Osteocyte (in vitro differentiated cells): ENCODE measurements at regions not wholly inside any gene's neighbourhood (a gene's known extent, or its start where the extent isn't known, plus 50 kb on each side); places are given as distances from the start of the nearest gene placed in this dataset.

ENCODE experiments used
- DNase-seq: peaks from one replicate; pipeline ENCODE4 v3.0.0; 2021; ENCODE audit warnings: mixed read lengths; ENCODE audit not compliant: unreplicated experiment; ENCODE audit errors: extremely low spot score
- H3K27ac Mint-ChIP-seq: one replicate; pipeline ENCODE4 v1.8.0; 2021; ENCODE audit warnings: mild to moderate bottlenecking, mixed read lengths; ENCODE audit not compliant: unreplicated experiment
- H3K27me3 Mint-ChIP-seq: one replicate; pipeline ENCODE4 v1.8.0; 2021; ENCODE audit warnings: mixed read lengths; ENCODE audit not compliant: unreplicated experiment
- H3K36me3 Mint-ChIP-seq: one replicate; pipeline ENCODE4 v1.8.0; 2021; ENCODE audit warnings: mixed read lengths; ENCODE audit not compliant: unreplicated experiment
- H3K4me1 Mint-ChIP-seq: one replicate; pipeline ENCODE4 v1.8.0; 2021; ENCODE audit warnings: mixed read lengths; ENCODE audit not compliant: unreplicated experiment
- H3K4me3 Mint-ChIP-seq: one replicate; pipeline ENCODE4 v1.8.0; 2021; ENCODE audit warnings: mild to moderate bottlenecking, moderate library complexity, mixed read lengths; ENCODE audit not compliant: unreplicated experiment
- H3K9me3 Mint-ChIP-seq: one replicate; pipeline ENCODE4 v1.8.0; 2021; ENCODE audit warnings: mixed read lengths; ENCODE audit not compliant: unreplicated experiment
- TF ChIP-seq, protein P1 (sequence below): fragments of 200-600 bp; sonication (generic); IDR thresholded peaks from 2 replicates; pipeline ENCODE4 v1.5.0; 2021; ENCODE audit warnings: antibody characterized with exemption, mild to moderate bottlenecking, moderate library complexity

GRCh38 chr14:100981809-100982208 lies 78.3 kb upstream of the RTL1 start:
- DNase-seq = no peak
- H3K4me1 Mint-ChIP-seq = peaks cover 15% of the 10 kb centered on the region
- no peak overlapping the region for H3K27ac Mint-ChIP-seq

GRCh38 chr14:100982353-100982752 lies 78.8 kb upstream of the RTL1 start:
- no peak overlapping the region for H3K4me3 Mint-ChIP-seq
- no peaks in the 10 kb centered on the region for H3K36me3 Mint-ChIP-seq
- H3K27ac Mint-ChIP-seq = no peak overlapping the region
- peaks cover 15% of the 10 kb centered on the region for H3K4me1 Mint-ChIP-seq
- TF ChIP-seq, protein P1, sequence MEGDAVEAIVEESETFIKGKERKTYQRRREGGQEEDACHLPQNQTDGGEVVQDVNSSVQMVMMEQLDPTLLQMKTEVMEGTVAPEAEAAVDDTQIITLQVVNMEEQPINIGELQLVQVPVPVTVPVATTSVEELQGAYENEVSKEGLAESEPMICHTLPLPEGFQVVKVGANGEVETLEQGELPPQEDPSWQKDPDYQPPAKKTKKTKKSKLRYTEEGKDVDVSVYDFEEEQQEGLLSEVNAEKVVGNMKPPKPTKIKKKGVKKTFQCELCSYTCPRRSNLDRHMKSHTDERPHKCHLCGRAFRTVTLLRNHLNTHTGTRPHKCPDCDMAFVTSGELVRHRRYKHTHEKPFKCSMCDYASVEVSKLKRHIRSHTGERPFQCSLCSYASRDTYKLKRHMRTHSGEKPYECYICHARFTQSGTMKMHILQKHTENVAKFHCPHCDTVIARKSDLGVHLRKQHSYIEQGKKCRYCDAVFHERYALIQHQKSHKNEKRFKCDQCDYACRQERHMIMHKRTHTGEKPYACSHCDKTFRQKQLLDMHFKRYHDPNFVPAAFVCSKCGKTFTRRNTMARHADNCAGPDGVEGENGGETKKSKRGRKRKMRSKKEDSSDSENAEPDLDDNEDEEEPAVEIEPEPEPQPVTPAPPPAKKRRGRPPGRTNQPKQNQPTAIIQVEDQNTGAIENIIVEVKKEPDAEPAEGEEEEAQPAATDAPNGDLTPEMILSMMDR = no peak
- DNase-seq = no peak
- H3K27me3 Mint-ChIP-seq = no peaks in the 10 kb centered on the region
- no peaks in the 10 kb centered on the region for H3K9me3 Mint-ChIP-seq

More at GRCh38 chr14:100981809-100982208, 78.3 kb upstream of the RTL1 start:
- H3K4me3 Mint-ChIP-seq = no peak overlapping the region
- TF ChIP-seq, protein P1 = no peak
- no peaks in the 10 kb centered on the region for H3K36me3 Mint-ChIP-seq
- H3K27me3 Mint-ChIP-seq = no peaks in the 10 kb centered on the region
- H3K9me3 Mint-ChIP-seq = no peaks in the 10 kb centered on the region

DNA sequence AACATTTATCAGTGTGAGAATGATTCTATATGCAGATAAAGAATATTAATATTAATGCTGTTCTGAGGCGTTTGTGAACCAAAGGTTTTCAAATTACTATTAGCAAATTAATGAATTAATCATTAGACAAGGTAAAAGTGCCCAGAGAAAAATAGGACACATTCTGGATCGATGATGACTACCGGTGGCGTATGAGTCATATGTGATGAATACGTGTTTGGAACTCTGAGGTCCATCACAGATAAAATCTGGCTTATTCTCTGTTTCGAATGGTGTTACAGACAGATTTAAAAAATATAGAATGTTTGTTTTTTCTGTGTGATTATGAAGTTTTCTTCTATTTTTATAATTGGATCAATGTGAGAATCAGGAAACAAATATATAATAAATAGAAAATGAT lies 79.2 kb upstream of the RTL1 start:
- Mint-ChIP-seq H3K27ac (no peak overlapping the region), H3K4me1 (peaks cover 15% of the 10 kb centered on the region), H3K27me3 (no peaks in the 10 kb centered on the region), H3K36me3 (no peaks in the 10 kb centered on the region), H3K9me3 (no peaks in the 10 kb centered on the region), H3K4me3 (no peak overlapping the region)
- DNase-seq = no peak
- TF ChIP-seq, protein P1 = no peak

DNA sequence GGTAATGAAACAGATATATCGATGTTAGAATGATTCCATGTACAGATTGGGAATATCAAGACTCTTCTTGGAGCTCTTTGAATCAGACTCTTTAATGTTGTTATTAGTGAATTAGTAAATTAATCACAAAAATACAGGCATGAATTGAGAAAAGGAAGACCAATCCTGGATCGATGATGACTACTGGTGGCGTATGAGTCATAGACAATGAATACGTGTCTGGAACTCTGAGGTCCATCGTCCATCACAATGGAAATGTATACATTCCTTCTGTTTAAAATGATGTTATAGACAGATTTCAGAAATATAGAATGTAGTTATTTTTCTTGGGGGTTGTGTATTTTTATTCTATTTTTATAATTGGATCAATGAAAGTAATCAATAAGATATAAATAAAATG lies 80.2 kb upstream of the RTL1 start:
- peaks cover 14% of the 10 kb centered on the region for H3K4me1 Mint-ChIP-seq
- TF ChIP-seq, protein P1 = no peak
- H3K9me3 Mint-ChIP-seq = no peaks in the 10 kb centered on the region
- no peaks in the 10 kb centered on the region for H3K27me3 Mint-ChIP-seq
- H3K27ac Mint-ChIP-seq = no peak overlapping the region
- DNase-seq = no peak
- H3K36me3 Mint-ChIP-seq = no peaks in the 10 kb centered on the region
- H3K4me3 Mint-ChIP-seq = no peak overlapping the region

DNA sequence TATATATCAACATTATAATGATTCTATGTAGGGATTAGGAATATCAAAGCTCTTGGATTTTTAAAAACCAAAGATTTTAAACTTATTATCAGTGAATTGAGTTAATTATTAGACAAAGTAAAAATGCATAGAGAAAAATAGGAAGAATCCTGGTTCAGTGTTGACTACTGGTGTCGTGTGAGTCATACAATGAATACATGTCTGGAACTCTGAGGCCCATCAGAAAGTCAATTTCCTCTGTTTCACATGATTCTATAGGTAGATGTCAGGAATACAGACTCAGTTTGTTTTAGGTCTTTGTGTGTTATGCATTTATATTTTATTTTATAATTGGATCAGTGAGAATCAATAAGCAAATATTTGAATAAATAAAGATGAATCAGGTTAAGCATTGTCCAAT lies 84.5 kb upstream of the RTL1 start:
- no peak for DNase-seq
- no peaks in the 10 kb centered on the region for H3K36me3 Mint-ChIP-seq
- no peak overlapping the region for H3K27ac Mint-ChIP-seq
- H3K9me3 Mint-ChIP-seq = no peaks in the 10 kb centered on the region
- no peak overlapping the region for H3K4me3 Mint-ChIP-seq
- TF ChIP-seq, protein P1 = no peak
- H3K27me3 Mint-ChIP-seq = no peaks in the 10 kb centered on the region
- no peaks in the 10 kb centered on the region for H3K4me1 Mint-ChIP-seq
